ENCODE measurements at regions not wholly inside any gene's neighbourhood (a gene's known extent, or its start where the extent isn't known, plus 50 kb on each side); places are given as distances from the start of the nearest gene placed in this dataset.
"Not testable (repeated sequence)": the region's sequence is repeated elsewhere in the genome, so short reads cannot be mapped to it uniquely, and the experiment has no call there.

DNA sequence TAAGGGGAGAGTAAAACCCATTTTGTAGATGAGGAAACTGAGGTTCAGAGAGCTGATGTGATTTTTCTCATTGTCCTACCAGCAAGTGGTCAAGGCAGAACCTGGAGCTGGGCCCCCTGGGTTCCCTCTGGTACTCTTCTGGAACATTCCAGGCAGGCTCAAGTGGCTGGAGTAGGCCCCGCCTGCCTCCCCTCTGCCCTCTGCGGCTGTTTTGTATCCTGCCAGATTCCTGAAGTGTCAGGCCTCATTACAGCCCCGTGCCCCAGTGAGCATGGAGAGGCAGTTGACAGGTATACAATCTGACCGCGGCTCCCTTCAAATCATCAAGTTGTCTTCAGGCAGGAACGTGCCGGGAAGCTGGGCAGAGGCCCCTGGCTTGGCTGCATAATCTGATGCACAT lies 94.6 kb upstream of the CD82 start:
- Histone ChIP-seq H3K9me3 (no peaks in the 10 kb centered on the region), H3K36me3 (no peaks in the 10 kb centered on the region), H3K27ac (no peak overlapping the region), H3K4me3 (no peak overlapping the region), H3K4me1 (peaks cover 0 to 5% (median 0%) of the 10 kb centered on the region in 4 donors), H3K27me3 (no peaks in the 10 kb centered on the region)
- TF ChIP-seq POLR2A (IDR thresholded peaks at IDR 0.05), result no peak
- TF ChIP-seq, protein P1, sequence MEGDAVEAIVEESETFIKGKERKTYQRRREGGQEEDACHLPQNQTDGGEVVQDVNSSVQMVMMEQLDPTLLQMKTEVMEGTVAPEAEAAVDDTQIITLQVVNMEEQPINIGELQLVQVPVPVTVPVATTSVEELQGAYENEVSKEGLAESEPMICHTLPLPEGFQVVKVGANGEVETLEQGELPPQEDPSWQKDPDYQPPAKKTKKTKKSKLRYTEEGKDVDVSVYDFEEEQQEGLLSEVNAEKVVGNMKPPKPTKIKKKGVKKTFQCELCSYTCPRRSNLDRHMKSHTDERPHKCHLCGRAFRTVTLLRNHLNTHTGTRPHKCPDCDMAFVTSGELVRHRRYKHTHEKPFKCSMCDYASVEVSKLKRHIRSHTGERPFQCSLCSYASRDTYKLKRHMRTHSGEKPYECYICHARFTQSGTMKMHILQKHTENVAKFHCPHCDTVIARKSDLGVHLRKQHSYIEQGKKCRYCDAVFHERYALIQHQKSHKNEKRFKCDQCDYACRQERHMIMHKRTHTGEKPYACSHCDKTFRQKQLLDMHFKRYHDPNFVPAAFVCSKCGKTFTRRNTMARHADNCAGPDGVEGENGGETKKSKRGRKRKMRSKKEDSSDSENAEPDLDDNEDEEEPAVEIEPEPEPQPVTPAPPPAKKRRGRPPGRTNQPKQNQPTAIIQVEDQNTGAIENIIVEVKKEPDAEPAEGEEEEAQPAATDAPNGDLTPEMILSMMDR (IDR thresholded peaks at IDR 0.05), result no peak
- WGBS (ENCODE audit: insufficient coverage, low coverage, low lambda C conversion rate, missing lambda C conversion rate), result 52% methylated on average over 3 of the region's 7 CpGs
- no peak for DNase-seq
- intact Hi-C loops (cut with DNase I), result no loop called here
- ATAC-seq, result no peak

DNA sequence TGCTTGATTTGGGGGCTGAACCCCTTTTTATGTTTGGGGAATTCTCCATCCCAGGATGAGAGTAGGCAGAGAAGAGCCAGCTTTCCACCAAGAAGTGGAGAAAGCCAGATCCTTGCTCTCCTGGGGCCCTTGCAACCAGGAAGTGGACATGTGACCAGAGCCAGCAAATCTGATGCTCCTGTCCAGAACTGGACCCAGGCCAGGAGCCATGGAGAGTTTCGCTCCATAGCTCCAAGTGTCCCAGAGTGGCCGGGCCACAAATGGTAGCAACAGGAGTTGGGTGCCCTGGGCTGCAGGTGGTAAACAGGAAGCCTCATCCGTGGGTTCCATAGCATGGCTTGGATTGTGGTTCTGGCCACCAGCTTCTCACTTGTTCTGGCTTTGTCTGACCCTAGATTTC lies 93.9 kb upstream of the CD82 start:
- 40% methylated on average over 1 of the region's 3 CpGs for WGBS (ENCODE audit: insufficient coverage, low coverage, low lambda C conversion rate, missing lambda C conversion rate)
- peaks cover 0 to 5% (median 0%) of the 10 kb centered on the region in 4 donors for H3K4me1 ChIP-seq
- DNase-seq (no peak), ATAC-seq (no peak)
- no peak overlapping the region for H3K4me3 ChIP-seq
- no peak overlapping the region for H3K27ac ChIP-seq
- TF ChIP-seq POLR2A (IDR thresholded peaks at IDR 0.05), result no peak
- TF ChIP-seq, protein P1 (IDR thresholded peaks at IDR 0.05), result no peak
- H3K9me3 ChIP-seq, result no peaks in the 10 kb centered on the region
- intact Hi-C loops (cut with DNase I), result no loop called here
- no peaks in the 10 kb centered on the region for H3K36me3 ChIP-seq
- no peaks in the 10 kb centered on the region for H3K27me3 ChIP-seq

DNA sequence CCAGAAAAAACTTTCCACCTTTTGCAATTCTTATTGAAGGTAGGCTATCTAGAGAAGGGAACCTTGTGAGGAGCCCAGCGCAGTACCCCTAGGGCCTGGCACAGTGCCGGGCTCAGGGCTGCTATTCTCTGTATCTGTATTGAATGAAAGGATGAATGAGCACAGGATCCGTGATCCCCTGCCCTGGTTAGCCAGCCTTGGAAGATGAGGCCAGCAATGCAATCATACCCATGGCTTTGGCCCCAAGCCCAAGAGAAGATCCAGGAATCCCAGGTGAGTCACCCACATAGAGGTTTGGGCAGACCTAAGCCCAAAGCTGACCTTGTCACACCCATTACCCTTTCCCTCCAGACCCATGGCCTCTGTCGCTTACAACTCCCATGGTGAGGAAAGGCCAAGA lies 92.5 kb upstream of the CD82 start:
- intact Hi-C loops (cut with DNase I), result no loop called here
- no peaks in the 10 kb centered on the region for H3K9me3 ChIP-seq
- H3K36me3 ChIP-seq, result no peaks in the 10 kb centered on the region
- peaks cover 0 to 5% (median 0%) of the 10 kb centered on the region in 4 donors for H3K4me1 ChIP-seq
- H3K27me3 ChIP-seq, result no peaks in the 10 kb centered on the region
- TF ChIP-seq POLR2A (IDR thresholded peaks at IDR 0.05), result no peak
- TF ChIP-seq, protein P1 (IDR thresholded peaks at IDR 0.05), result no peak
- WGBS (ENCODE audit: insufficient coverage, low coverage, low lambda C conversion rate, missing lambda C conversion rate), result 67% methylated on average over 1 of the region's 4 CpGs
- ATAC-seq, result peak in 1 of 4 donors; percentile 21
- H3K27ac ChIP-seq, result no peak overlapping the region
- no peak overlapping the region for H3K4me3 ChIP-seq
- no peak for DNase-seq

DNA sequence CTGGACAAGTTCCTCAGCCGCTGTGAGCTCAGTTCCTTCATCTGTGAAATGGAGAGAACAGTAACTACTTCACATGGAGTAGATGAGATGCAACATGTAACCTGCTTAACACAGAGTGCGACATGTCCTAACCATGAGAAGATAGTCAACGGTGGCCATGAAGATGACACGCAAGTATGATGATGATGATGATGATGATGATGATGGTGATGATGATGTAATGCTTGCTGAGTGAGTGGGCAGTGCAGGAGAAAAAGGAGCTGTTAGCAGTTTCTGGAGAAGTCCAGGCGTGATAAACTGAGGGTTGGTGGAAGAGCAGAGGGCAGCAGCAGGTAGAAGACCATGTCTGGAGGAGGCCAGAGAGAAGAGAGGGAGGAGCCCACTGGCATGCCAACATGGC lies 90.8 kb upstream of the CD82 start:
- ATAC-seq (no peak), DNase-seq (no peak)
- H3K27ac ChIP-seq, result no peak overlapping the region
- intact Hi-C loops (cut with DNase I), result no loop called here
- no peaks in the 10 kb centered on the region for H3K36me3 ChIP-seq
- TF ChIP-seq, protein P1 (IDR thresholded peaks at IDR 0.05), result no peak
- no peak for TF ChIP-seq POLR2A (IDR thresholded peaks at IDR 0.05)
- WGBS (ENCODE audit: insufficient coverage, low coverage, low lambda C conversion rate, missing lambda C conversion rate), result 68% methylated on average over 5 of the region's 5 CpGs
- no peaks in the 10 kb centered on the region for H3K9me3 ChIP-seq
- peaks cover 0 to 1% (median 0%) of the 10 kb centered on the region in 4 donors for H3K4me1 ChIP-seq
- H3K4me3 ChIP-seq, result no peak overlapping the region
- H3K27me3 ChIP-seq, result no peaks in the 10 kb centered on the region

DNA sequence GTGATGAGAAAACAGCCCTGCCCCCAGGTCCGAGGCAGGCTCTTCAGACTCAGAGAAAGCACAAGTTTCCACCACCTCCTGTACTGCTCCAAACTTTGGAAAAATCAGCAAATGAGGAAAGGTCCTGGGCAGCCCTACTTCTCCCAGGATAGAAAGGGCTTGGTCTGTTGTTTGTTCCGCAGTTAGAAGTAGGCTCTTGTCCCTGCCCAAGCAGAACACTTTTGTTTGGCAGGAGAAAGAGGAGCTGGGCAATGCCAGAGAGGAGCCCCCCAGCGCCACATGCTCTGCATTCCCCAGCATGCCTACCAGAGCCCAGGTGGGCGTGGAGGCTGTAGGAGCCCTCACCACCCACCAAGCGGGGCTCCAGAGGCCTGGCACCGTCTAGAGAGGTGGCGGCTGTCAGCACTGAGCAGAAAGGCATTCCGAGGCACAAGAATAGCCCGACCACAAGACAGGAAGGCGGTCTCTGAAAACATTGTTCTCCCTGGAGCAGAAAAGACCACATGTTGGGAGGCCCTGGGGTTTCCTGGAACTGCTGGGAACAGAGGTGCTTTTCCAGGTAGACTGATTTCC lies 90.3 kb upstream of the CD82 start:
- H3K36me3 ChIP-seq, result no peaks in the 10 kb centered on the region
- no peaks in the 10 kb centered on the region for H3K4me1 ChIP-seq
- DNase-seq (no peak), ATAC-seq (no peak)
- TF ChIP-seq, protein P1 (IDR thresholded peaks at IDR 0.05), result no peak
- TF ChIP-seq POLR2A (IDR thresholded peaks at IDR 0.05), result no peak
- WGBS (ENCODE audit: insufficient coverage, low coverage, low lambda C conversion rate, missing lambda C conversion rate), result 67% methylated on average over 1 of the region's 10 CpGs
- no peaks in the 10 kb centered on the region for H3K9me3 ChIP-seq
- H3K27me3 ChIP-seq, result no peaks in the 10 kb centered on the region
- intact Hi-C loops (cut with DNase I), result no loop called here
- no peak overlapping the region for H3K4me3 ChIP-seq
- no peak overlapping the region for H3K27ac ChIP-seq

DNA sequence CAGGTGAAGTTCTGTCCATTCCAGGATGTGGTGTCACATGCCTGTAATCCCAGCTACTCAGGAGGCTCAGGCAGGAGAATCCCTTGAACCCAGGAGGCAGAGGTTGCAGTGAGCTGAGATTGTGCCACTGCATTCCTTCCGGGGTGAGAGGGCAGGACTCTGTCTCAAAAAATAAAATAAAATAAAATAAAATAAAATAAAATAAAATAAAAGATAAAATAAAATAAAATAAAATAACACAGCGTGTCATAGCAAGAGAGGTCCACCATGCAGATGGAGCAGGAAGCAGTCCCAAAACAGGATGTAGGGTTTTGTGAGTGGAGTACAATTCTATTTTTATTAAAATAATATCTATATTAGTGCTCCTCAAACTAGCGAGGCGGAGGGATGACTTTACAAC lies 83.1 kb upstream of the CD82 start:
- intact Hi-C loops (cut with DNase I), result loop anchor here in 1 of 2 donors (10.0 kb wide), 1 partner anchor 58 kb away; no protein-coding TSS in a partner anchor
- H3K4me1 ChIP-seq, H3K9me3 ChIP-seq, DNase-seq, H3K27me3 ChIP-seq, H3K36me3 ChIP-seq, H3K4me3 ChIP-seq, ATAC-seq, H3K27ac ChIP-seq: not testable (repeated sequence)
- 67% methylated on average over 4 of the region's 4 CpGs for WGBS (ENCODE audit: insufficient coverage, low coverage, low lambda C conversion rate, missing lambda C conversion rate)

All from right lobe of liver (tissue), 6 donors.